Astrocyte of the cerebellum (primary cell): ENCODE measurements at regions not wholly inside any gene's neighbourhood (a gene's known extent, or its start where the extent isn't known, plus 50 kb on each side); places are given as distances from the start of the nearest gene placed in this dataset.

Source experiments
- DNase-seq: peaks from one replicate; pipeline ENCODE4 v3.0.0-alpha.2; 2011; ENCODE audit warnings: low read depth
- H3K4me3 ChIP-seq: 2 replicates; pipeline ENCODE4 v1.5.1; 2011; ENCODE audit warnings: mild to moderate bottlenecking, low read depth, low read length, moderate library complexity
- CTCF ChIP-seq: IDR thresholded peaks from 2 replicates; pipeline ENCODE4 v1.5.1; 2012; ENCODE audit warnings: low read length, low read depth, moderate library complexity, mild to moderate bottlenecking; ENCODE audit errors: missing control alignments
- in situ Hi-C: cut with HindIII; loops from 2 replicates; pipeline ENCODE4 v1.10.0; 2017; ENCODE audit warnings: low sequenced_read_pairs

GRCh38 chr13:73922493-73923393, 211.5 kb downstream of the KLF12 start:
- in situ Hi-C loops: no loop called here
- no peak overlapping the region for H3K4me3 ChIP-seq
- no peak for DNase-seq
- TF ChIP-seq CTCF: no peak

GRCh38 chr13:73918691-73919090, 215.5 kb downstream of the KLF12 start:
- in situ Hi-C loops: no loop called here
- no peak for TF ChIP-seq CTCF

GRCh38 chr13:73913751-73914518, 220.3 kb downstream of the KLF12 start:
- in situ Hi-C loops: no loop called here
- H3K4me3 ChIP-seq: no peak overlapping the region
- no peak for DNase-seq
- no peak for TF ChIP-seq CTCF

More at GRCh38 chr13:73918691-73919090, 215.5 kb downstream of the KLF12 start:
- H3K4me3 ChIP-seq: no peak overlapping the region
- no peak for DNase-seq

GRCh38 chr13:73913079-73913740, 221.0 kb downstream of the KLF12 start:
- no peak for DNase-seq
- H3K4me3 ChIP-seq: no peak overlapping the region
- no peak for TF ChIP-seq CTCF
- in situ Hi-C loops: no loop called here

GRCh38 chr13:73911361-73911760, 222.8 kb downstream of the KLF12 start:
- no peak for DNase-seq
- in situ Hi-C loops: no loop called here
- TF ChIP-seq CTCF: no peak
- H3K4me3 ChIP-seq: no peak overlapping the region

- DNase-seq: no peak
- TF ChIP-seq CTCF: no peak
- in situ Hi-C loops: no loop called here
- no peak overlapping the region for H3K4me3 ChIP-seq
Observed at GRCh38 chr13:73910733-73911132, 223.5 kb downstream of the KLF12 start.
